ENCODE measurements at regions not wholly inside any gene's neighbourhood (a gene's known extent, or its start where the extent isn't known, plus 50 kb on each side); places are given as distances from the start of the nearest gene placed in this dataset.

DNA sequence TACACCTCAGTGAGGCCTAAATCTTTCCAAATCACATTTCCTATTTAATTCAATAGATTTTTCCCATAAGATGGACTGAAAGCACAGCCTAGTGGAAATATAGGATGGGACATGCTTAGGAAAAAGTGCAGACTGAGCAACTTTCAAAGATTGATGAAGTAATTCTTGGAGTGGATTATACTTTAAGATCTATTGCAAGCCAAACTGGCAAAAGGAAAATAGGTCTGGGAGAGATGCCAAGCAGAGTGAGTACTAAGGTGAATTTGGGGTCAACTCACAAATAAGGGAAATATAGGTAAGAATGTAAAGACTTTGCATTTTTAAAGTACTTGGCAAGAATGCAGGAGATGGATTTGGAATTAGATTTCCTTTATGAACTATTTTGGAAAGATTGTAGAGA is 170.2 kb upstream of the FOXG1 start:
- TF ChIP-seq, protein P1, sequence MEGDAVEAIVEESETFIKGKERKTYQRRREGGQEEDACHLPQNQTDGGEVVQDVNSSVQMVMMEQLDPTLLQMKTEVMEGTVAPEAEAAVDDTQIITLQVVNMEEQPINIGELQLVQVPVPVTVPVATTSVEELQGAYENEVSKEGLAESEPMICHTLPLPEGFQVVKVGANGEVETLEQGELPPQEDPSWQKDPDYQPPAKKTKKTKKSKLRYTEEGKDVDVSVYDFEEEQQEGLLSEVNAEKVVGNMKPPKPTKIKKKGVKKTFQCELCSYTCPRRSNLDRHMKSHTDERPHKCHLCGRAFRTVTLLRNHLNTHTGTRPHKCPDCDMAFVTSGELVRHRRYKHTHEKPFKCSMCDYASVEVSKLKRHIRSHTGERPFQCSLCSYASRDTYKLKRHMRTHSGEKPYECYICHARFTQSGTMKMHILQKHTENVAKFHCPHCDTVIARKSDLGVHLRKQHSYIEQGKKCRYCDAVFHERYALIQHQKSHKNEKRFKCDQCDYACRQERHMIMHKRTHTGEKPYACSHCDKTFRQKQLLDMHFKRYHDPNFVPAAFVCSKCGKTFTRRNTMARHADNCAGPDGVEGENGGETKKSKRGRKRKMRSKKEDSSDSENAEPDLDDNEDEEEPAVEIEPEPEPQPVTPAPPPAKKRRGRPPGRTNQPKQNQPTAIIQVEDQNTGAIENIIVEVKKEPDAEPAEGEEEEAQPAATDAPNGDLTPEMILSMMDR (IDR thresholded peaks at IDR 0.05; ENCODE audit: insufficient read depth, missing control alignments): peak; percentile 23
- FAIRE-seq: no peak
- no peak for DNase-seq (ENCODE audit: insufficient read length, low spot score)

- DNase-seq (ENCODE audit: insufficient read length, low spot score) (no peak), FAIRE-seq (no peak)
- TF ChIP-seq, protein P1 (IDR thresholded peaks at IDR 0.05; ENCODE audit: insufficient read depth, missing control alignments): no peak
These were observed 167.4 kb upstream of the FOXG1 start for GRCh38 chr14:28599191-28599590.

DNA sequence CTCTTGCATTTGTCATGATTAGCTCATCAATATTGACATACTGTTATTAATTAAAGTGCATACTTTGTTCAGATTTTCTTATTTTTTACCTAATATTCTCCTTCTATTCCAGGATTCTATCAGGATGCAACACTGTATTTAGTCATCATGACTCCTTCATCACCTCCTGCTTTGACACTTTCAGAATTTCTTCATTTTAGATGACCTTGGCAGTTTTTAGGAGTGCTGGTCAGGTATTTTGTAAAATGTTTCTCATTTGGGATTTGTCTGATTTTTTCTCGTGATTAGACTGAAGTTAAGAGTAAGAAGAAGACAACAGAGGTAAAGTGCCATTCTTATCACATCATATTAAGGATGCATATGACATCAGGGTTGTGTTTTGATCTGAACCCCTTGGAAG is 167.0 kb upstream of the FOXG1 start:
- DNase-seq (ENCODE audit: insufficient read length, low spot score): no peak
- FAIRE-seq: no peak
- TF ChIP-seq, protein P1 (IDR thresholded peaks at IDR 0.05; ENCODE audit: insufficient read depth, missing control alignments): no peak

GRCh38 chr14:28603606-28604005 is 163.0 kb upstream of the FOXG1 start:
- TF ChIP-seq, protein P1 (IDR thresholded peaks at IDR 0.05; ENCODE audit: insufficient read depth, missing control alignments): no peak
- DNase-seq (ENCODE audit: insufficient read length, low spot score) (no peak), FAIRE-seq (no peak)

DNA sequence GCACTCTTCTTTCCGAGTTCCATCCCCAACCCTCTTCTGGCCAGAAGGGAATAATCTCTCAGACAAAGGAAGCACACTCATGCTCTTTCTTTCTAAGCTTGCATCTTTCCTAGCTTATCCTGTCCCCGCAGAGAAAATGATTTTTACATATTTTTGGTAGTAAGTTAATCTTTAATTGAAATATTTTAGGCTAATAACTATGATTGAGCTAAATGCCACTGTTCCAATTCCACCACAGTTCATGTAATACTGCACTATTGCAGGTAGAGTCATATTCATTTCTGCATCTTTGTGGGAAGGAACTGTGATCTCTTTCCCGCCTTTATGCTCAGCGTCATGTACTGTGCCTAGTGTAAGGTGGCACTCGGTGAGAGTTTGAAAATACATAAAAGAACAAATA is 158.9 kb upstream of the FOXG1 start:
- DNase-seq (ENCODE audit: insufficient read length, low spot score) (no peak), FAIRE-seq (no peak)
- TF ChIP-seq, protein P1 (IDR thresholded peaks at IDR 0.05; ENCODE audit: insufficient read depth, missing control alignments): no peak

GRCh38 chr14:28608443-28608842 is 158.1 kb upstream of the FOXG1 start:
- TF ChIP-seq, protein P1 (IDR thresholded peaks at IDR 0.05; ENCODE audit: insufficient read depth, missing control alignments): no peak
- no peak for DNase-seq (ENCODE audit: insufficient read length, low spot score)
- FAIRE-seq: no peak

DNA sequence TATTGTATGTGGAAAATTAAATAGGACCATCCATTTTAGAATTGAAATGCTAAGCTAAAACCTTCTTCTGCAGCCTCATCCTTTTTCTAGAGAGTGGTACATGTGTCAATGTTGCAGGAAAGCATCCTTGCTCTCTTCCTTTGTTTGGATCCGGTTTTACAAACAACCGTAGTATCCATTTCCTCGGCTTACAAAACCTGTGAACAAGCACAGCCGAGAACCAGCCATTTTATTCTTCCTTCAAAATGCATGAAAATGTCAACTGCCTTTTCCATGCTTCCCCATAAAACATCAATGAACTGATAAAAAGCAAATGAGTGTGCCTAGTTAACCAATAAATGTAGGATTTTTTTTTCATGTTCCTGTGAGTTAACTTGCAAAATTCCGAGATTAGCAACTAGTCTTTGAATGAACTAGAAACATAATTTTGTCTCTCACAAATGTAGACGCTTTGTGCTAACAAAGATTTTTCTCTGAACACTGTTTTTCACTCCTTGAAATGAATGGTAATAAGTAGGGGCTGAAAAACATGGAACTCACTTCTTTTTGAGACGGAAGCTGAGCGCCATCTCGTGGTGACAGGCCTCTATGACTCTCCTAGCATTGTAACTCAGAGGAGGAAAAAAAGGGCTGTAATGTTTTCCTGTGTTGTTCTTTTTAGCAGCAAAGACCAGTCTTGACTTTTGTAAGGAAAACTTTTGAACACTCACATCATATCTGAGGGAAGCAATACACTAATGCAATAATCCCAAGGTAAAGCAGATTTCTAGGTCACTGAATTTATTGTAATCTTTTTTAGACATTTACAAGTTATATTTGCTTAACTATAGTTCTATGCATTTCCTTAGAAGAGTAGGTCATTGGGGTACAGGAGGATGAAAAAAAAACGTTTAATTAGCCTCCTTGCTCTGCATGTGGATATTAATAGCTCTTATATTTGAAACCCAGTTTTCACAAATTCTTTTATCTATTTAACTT is 157.4 kb upstream of the FOXG1 start:
- no peak for DNase-seq (ENCODE audit: insufficient read length, low spot score)
- FAIRE-seq: peak; percentile 96
- TF ChIP-seq, protein P1 (IDR thresholded peaks at IDR 0.05; ENCODE audit: insufficient read depth, missing control alignments): peak; percentile 95
